ENCODE measurements at regions not wholly inside any gene's neighbourhood (a gene's known extent, or its start where the extent isn't known, plus 50 kb on each side); places are given as distances from the start of the nearest gene placed in this dataset.

DNA sequence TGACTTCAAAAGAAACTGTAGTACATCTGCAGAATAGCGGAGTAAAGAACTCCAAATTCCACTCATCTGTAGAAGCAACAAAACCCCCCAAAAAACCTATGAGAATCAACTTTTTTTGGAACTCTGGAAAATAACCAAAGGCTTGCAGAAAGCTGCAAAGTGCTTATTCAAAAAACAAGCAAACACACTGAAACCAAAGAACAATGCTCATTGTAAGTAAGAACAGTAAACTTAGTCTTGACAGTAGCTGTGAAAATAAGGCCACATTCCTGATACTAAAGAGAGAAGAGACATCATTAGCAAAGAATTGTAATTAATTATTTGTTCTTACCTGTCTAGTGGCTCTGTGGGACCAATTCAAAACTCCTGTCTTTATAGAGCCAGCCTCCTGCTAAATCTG is 534.3 kb upstream of the C16orf82 start:
- Histone ChIP-seq H3K27me3 (no peaks in the 10 kb centered on the region), H3K9me3 (no peaks in the 10 kb centered on the region), H3K27ac (no peak overlapping the region), H3K4me3 (ENCODE audit: low read depth in 1 of 2, low read length in 1 of 2) (no peak overlapping the region), H3K4me1 (ENCODE audit: control insufficient read depth in 1 of 2, insufficient read depth in 1 of 2, low read depth in 1 of 2, low read length in 1 of 2) (no peaks in the 10 kb centered on the region), H3K36me3 (no peaks in the 10 kb centered on the region)
- TF ChIP-seq, protein P1, sequence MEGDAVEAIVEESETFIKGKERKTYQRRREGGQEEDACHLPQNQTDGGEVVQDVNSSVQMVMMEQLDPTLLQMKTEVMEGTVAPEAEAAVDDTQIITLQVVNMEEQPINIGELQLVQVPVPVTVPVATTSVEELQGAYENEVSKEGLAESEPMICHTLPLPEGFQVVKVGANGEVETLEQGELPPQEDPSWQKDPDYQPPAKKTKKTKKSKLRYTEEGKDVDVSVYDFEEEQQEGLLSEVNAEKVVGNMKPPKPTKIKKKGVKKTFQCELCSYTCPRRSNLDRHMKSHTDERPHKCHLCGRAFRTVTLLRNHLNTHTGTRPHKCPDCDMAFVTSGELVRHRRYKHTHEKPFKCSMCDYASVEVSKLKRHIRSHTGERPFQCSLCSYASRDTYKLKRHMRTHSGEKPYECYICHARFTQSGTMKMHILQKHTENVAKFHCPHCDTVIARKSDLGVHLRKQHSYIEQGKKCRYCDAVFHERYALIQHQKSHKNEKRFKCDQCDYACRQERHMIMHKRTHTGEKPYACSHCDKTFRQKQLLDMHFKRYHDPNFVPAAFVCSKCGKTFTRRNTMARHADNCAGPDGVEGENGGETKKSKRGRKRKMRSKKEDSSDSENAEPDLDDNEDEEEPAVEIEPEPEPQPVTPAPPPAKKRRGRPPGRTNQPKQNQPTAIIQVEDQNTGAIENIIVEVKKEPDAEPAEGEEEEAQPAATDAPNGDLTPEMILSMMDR (IDR thresholded peaks at IDR 0.05), result no peak

DNA sequence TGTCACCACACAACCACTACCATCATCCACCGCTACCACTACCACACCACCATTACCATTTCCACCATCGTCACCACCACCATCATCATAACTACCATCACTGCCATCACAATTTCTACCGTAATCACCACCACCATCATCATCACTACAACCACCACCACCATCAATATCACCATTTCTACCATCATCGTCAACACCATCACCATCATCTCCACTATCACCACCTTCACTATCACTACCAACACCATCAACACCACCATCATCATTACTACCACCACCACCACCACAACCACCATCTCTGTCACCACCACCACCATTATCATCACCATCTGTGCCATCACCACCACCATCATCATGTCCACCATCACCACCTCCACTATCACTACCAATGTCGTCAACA is 524.5 kb upstream of the C16orf82 start:
- Histone ChIP-seq H3K27me3 (no peaks in the 10 kb centered on the region), H3K9me3 (no peaks in the 10 kb centered on the region), H3K36me3 (no peaks in the 10 kb centered on the region), H3K4me1 (ENCODE audit: control insufficient read depth in 1 of 2, insufficient read depth in 1 of 2, low read depth in 1 of 2, low read length in 1 of 2) (no peaks in the 10 kb centered on the region), H3K27ac (no peak overlapping the region), H3K4me3 (ENCODE audit: low read depth in 1 of 2, low read length in 1 of 2) (no peak overlapping the region)
- TF ChIP-seq, protein P1 (IDR thresholded peaks at IDR 0.05), result no peak

DNA sequence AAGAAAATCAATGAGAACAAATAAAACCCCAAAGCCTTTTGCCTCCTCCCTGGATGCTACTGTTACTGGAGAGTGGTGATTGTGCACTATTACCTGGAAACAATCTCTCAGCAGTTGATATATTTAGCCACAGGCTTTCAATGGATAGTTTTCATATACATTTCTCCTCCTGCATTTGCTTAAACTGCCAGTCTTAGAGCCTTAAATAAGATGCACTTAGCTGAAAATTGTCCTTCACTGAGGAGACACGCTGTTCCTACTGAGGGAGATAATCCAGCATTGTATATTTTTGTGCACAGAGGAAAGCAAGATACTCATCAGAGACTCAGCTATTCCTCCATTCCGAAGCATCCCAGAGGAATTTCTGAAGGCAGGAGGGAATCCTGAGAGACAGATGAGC is 520.2 kb upstream of the C16orf82 start:
- no peaks in the 10 kb centered on the region for H3K36me3 ChIP-seq
- H3K9me3 ChIP-seq, result no peaks in the 10 kb centered on the region
- no peak overlapping the region for H3K27ac ChIP-seq
- H3K4me3 ChIP-seq (ENCODE audit: low read depth in 1 of 2, low read length in 1 of 2), result no peak overlapping the region
- no peaks in the 10 kb centered on the region for H3K27me3 ChIP-seq
- no peaks in the 10 kb centered on the region for H3K4me1 ChIP-seq (ENCODE audit: control insufficient read depth in 1 of 2, insufficient read depth in 1 of 2, low read depth in 1 of 2, low read length in 1 of 2)
- TF ChIP-seq, protein P1 (IDR thresholded peaks at IDR 0.05), result no peak

DNA sequence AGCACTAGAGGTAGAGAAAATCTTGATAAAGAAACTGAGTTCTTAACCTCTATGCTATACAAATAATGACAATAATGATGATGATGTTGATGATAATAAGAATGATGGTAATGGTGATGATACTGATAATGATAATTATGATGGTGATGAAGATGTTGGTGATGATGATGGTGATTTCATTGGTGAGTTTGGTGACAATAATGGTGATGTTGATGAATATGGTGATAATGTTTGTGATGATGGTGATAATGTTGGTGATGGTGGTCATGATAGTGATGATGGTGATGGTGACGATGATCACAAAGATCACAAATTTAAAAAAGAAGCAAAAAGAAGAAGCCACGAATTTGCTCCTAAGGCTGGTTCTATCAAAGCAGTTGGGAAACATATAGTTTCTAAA is 519.0 kb upstream of the C16orf82 start:
- Histone ChIP-seq H3K4me3 (ENCODE audit: low read depth in 1 of 2, low read length in 1 of 2) (no peak overlapping the region), H3K27ac (no peak overlapping the region), H3K9me3 (no peaks in the 10 kb centered on the region), H3K36me3 (no peaks in the 10 kb centered on the region), H3K4me1 (ENCODE audit: control insufficient read depth in 1 of 2, insufficient read depth in 1 of 2, low read depth in 1 of 2, low read length in 1 of 2) (no peaks in the 10 kb centered on the region), H3K27me3 (no peaks in the 10 kb centered on the region)
- TF ChIP-seq, protein P1 (IDR thresholded peaks at IDR 0.05), result no peak

DNA sequence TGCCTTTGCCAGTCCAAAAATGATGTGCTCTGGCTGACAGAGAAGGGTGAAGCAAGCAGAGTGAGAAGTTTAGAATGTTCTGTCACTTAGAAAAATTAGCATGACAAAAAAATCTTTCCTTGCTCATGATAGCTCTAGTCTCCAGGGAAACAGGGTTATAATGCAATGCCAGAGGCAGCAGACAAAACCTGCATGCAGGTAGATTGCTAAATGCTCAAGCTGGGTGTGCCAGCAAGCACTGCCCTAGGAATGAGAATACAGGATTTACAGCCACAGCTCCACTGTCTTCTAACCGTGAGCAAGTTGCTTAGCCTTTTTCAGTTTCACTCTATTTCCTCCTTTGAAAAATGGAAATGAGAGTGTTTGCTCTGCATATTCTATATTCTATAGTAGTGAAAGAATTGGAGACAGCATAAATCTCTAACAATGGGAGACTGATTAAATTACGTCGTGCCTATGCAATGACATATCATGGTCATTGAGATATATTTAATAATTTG is 516.6 kb upstream of the C16orf82 start:
- Histone ChIP-seq H3K27ac (no peak overlapping the region), H3K27me3 (no peaks in the 10 kb centered on the region), H3K4me3 (ENCODE audit: low read depth in 1 of 2, low read length in 1 of 2) (no peak overlapping the region), H3K36me3 (no peaks in the 10 kb centered on the region), H3K4me1 (ENCODE audit: control insufficient read depth in 1 of 2, insufficient read depth in 1 of 2, low read depth in 1 of 2, low read length in 1 of 2) (no peaks in the 10 kb centered on the region), H3K9me3 (no peaks in the 10 kb centered on the region)
- TF ChIP-seq, protein P1 (IDR thresholded peaks at IDR 0.05), result no peak

DNA sequence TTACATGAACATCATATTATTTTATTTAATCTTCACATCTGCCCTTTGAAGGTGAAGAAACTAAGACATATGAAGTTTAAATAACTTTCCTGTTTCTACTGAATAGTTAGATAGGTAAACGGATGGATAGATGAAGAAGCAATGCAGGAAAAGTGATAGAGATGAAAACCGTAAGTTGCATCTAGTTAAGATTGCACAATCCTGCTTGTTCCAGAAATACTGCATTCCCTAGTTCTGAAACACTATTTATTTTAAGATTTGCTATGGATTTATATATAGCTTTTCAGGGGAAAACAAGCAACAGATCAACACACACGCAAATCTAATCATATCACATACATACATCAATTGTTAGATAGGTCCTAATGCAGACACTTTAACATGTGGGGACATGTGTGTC is 512.7 kb upstream of the C16orf82 start:
- Histone ChIP-seq H3K27me3 (no peaks in the 10 kb centered on the region), H3K27ac (no peak overlapping the region), H3K9me3 (no peaks in the 10 kb centered on the region), H3K36me3 (no peaks in the 10 kb centered on the region), H3K4me1 (ENCODE audit: control insufficient read depth in 1 of 2, insufficient read depth in 1 of 2, low read depth in 1 of 2, low read length in 1 of 2) (no peaks in the 10 kb centered on the region), H3K4me3 (ENCODE audit: low read depth in 1 of 2, low read length in 1 of 2) (no peak overlapping the region)
- TF ChIP-seq, protein P1 (IDR thresholded peaks at IDR 0.05), result no peak

Measured in neutrophil (primary cell).